Retinal pigment epithelial cell (primary cell): ENCODE measurements at regions not wholly inside any gene's neighbourhood (a gene's known extent, or its start where the extent isn't known, plus 50 kb on each side); places are given as distances from the start of the nearest gene placed in this dataset.

Source experiments
- DNase-seq: peaks from one replicate; pipeline ENCODE4 v3.0.0-alpha.2; 2010; ENCODE audit warnings: low read depth
- H3K4me3 ChIP-seq: 2 replicates; pipeline ENCODE4 v1.5.1; 2011; ENCODE audit warnings: mild to moderate bottlenecking, low read length, control low read depth, moderate library complexity
- TF ChIP-seq, protein P1 (sequence below): conservative IDR thresholded peaks from 2 replicates; pipeline ENCODE4 v1.5.1; 2011; ENCODE audit warnings: low read depth, low read length, control low read depth, inconsistent platforms

DNA sequence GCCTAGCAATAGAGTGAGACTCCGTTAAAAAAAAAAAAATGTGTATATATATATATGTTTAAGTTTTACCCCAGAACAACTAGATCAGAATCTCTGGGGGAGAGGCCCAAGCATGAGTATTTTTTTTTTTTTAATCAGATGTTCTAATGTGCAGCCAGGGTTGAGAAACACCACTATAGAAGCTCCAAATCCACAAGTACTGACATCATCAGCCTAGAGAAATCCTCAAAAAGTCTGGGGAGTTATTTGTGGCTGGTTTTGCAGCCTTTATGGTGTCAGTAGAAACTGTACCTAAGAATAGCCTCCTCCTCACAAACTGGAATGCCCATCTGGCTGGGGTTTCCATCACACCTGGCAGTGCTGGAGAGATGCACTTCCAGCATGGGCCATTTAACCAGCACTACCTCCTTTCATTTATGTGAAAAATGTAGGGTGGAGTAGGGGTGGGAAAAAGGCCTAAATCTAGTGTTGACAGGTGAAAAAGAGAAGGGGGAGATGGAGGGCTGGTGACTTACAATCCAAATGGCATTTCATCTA, 93.5 kb downstream of the CBLL2 start:
- TF ChIP-seq, protein P1, sequence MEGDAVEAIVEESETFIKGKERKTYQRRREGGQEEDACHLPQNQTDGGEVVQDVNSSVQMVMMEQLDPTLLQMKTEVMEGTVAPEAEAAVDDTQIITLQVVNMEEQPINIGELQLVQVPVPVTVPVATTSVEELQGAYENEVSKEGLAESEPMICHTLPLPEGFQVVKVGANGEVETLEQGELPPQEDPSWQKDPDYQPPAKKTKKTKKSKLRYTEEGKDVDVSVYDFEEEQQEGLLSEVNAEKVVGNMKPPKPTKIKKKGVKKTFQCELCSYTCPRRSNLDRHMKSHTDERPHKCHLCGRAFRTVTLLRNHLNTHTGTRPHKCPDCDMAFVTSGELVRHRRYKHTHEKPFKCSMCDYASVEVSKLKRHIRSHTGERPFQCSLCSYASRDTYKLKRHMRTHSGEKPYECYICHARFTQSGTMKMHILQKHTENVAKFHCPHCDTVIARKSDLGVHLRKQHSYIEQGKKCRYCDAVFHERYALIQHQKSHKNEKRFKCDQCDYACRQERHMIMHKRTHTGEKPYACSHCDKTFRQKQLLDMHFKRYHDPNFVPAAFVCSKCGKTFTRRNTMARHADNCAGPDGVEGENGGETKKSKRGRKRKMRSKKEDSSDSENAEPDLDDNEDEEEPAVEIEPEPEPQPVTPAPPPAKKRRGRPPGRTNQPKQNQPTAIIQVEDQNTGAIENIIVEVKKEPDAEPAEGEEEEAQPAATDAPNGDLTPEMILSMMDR, result no peak
- DNase-seq, result no peak
- H3K4me3 ChIP-seq, result no peak overlapping the region

DNA sequence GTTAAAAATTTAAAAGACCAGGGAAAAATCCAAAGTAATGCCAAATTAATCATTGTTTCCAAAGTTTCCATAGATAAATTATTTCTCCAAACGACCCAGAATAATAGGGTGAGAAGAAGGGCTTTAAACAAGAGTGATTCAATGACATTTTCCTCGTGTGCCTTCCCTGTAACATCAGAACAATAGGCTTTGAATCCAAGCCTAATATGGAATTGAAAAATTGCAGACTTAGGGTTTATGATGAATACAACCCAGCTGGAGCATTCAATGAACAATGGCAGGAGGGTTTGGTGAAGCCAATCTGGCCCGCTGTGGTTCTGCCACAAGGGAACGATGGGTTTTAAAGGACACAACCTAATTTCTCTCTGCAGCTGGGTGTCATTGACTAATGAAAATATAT, 94.2 kb downstream of the CBLL2 start:
- TF ChIP-seq, protein P1, result no peak
- no peak for DNase-seq

DNA sequence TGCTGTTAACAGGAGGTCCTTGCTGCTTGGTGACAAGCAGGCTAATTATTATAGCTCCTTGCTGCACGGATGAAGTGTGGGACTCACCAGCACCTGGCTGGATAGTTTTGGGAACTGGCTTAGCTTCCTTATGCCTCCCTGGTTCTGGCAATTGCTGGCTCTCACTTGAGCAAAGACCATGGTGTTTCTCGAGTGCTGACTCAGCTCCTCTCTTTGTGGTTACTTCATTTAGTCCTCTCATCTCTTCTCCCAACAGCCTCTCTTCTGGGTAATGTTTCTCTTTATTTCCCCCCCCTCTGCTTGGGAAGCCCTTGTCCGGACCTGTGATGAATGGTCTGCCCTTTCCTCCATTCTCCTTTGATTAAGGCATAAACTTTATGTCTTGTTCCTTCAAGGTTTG, 100.4 kb downstream of the CBLL2 start:
- TF ChIP-seq, protein P1, result no peak
- DNase-seq, result no peak

More for the DNA sequence above, 94.2 kb downstream of the CBLL2 start:
- H3K4me3 ChIP-seq, result no peak overlapping the region

DNA sequence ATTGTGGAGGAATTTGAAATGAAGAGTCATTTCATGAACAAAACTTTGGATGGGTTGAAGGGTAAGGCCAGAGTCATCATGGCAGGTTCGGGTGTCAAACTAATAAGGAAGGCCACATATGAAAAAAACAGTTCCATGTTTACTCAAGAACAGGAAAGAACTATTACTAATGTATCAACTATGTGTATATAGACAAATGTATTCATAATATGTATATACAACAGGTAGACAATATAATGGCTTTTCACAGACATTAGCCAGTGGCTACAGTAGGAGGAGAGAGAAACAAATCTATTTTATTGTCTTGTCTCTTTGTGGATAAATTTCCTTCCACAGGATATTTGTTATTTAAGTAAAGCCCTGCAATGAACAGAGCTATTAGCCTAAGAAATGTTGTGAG, 101.1 kb downstream of the CBLL2 start:
- H3K4me3 ChIP-seq, result no peak overlapping the region
- DNase-seq, result no peak
- TF ChIP-seq, protein P1, result no peak

More for the DNA sequence above, 100.4 kb downstream of the CBLL2 start:
- no peak overlapping the region for H3K4me3 ChIP-seq

DNA sequence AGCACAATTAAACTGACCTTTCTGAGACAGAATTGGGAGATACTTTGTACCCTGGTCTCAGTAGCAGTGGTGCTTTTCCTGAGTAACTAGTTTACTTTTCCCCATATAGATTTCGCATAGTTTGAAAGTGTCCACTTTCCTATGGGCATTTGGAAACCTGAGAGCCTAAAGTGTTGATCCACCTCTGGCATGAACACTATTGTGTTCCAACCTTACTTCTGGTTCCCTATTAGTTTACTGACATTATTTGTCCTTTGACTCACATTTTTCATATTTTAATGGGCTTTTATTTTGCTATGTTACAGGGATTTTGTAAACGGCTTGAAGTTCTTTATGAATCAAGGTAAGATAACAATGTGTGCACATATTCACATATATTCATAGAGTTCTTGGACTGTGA, 103.7 kb downstream of the CBLL2 start:
- DNase-seq, result no peak
- H3K4me3 ChIP-seq, result no peak overlapping the region
- TF ChIP-seq, protein P1, result no peak

DNA sequence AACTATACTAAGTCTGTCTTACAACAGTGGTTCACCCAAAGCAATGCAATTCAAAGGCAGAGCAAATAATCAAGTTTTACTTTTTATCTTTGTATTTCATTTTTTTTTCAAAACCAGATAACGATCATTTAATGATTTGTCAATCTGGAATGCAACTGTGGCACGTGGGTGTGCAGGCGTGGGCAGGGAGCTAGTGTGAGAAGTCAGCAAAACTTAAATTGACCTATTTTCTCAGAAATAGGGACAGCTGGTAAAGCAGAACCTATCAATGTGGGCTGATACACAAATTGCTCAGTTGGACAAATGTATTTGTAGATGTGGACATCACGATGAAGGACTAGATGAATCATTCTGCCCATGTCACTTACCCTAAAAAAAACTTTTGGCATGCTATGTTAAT, 105.6 kb downstream of the CBLL2 start:
- DNase-seq, result no peak
- TF ChIP-seq, protein P1, result no peak
- no peak overlapping the region for H3K4me3 ChIP-seq

DNA sequence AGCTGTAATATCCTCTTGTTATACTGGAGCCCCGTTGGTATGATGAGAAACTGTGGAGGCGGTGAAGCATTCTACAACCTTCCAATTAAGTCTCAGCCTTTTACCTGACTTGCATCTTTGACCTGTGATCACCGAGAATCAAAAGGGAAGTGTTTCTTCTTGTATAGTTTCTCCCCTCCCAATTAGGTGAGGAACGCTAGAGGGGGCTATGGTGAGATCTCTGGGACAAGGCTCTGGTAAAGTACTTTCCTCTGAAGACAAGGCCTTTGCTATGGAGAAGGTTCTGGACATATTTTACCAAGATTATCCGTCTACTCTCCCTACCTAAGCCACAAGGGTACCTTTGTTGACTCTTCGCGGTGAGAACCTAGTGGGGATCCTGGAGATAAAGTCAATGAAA, 111.3 kb downstream of the CBLL2 start:
- DNase-seq, result no peak
- TF ChIP-seq, protein P1, result no peak
- no peak overlapping the region for H3K4me3 ChIP-seq
